Loucy (cell line): ENCODE measurements at regions not wholly inside any gene's neighbourhood (a gene's known extent, or its start where the extent isn't known, plus 50 kb on each side); places are given as distances from the start of the nearest gene placed in this dataset.

Experiments
- H2AFZ ChIP-seq: fragments of 200-600 bp; sonication (generic); 2 replicates; pipeline ENCODE4 v1.6.0; 2016; ENCODE audit warnings: antibody characterized with exemption, mild to moderate bottlenecking, low read length, moderate library complexity
- H3F3A ChIP-seq: fragments of 200-600 bp; 2 replicates; pipeline ENCODE4 v1.6.0; 2016; ENCODE audit warnings: antibody characterized with exemption, low read depth, mild to moderate bottlenecking
- H3K27me3 ChIP-seq: fragments of 200-600 bp; sonication (generic); 2 replicates; pipeline ENCODE4 v1.6.1; 2014; ENCODE audit warnings: low read length, mild to moderate bottlenecking; ENCODE audit not compliant: insufficient read depth, poor library complexity, severe bottlenecking
- H3K36me3 ChIP-seq: fragments of 200-600 bp; sonication (generic); 2 replicates; pipeline ENCODE4 v1.6.1; 2016; ENCODE audit warnings: low read length; ENCODE audit not compliant: insufficient read depth
- H3K4me1 ChIP-seq: fragments of 200-600 bp; sonication (generic); 2 replicates; pipeline ENCODE4 v1.5.1; 2014; ENCODE audit warnings: low read length, mild to moderate bottlenecking; ENCODE audit not compliant: insufficient read depth, poor library complexity, severe bottlenecking
- H3K4me2 ChIP-seq: fragments of 200-600 bp; sonication (generic); 2 replicates; pipeline ENCODE4 v1.6.0; 2014; ENCODE audit warnings: antibody characterized with exemption, low read length, low read depth, mild to moderate bottlenecking; ENCODE audit not compliant: poor library complexity, severe bottlenecking
- H3K4me3 ChIP-seq: fragments of 200-600 bp; sonication (generic); 2 replicates; pipeline ENCODE4 v1.5.1; 2014; ENCODE audit warnings: low read length, mild to moderate bottlenecking, mixed read lengths; ENCODE audit not compliant: poor library complexity, severe bottlenecking
- H3K79me2 ChIP-seq: fragments of 200-600 bp; sonication (generic); 2 replicates; pipeline ENCODE4 v1.6.1; 2014; ENCODE audit warnings: low read length; ENCODE audit not compliant: insufficient read depth
- H3K9ac ChIP-seq: fragments of 200-600 bp; sonication (generic); 2 replicates; pipeline ENCODE4 v1.6.0; 2014; ENCODE audit warnings: mild to moderate bottlenecking, low read depth, low read length, moderate library complexity; ENCODE audit not compliant: poor library complexity, severe bottlenecking
- H3K9me2 ChIP-seq: fragments of 200-600 bp; sonication (generic); replicated peaks from 2 replicates; pipeline ENCODE4 v1.6.1; 2016; ENCODE audit warnings: low read depth, low read length, mixed read lengths
- H3K9me3 ChIP-seq: fragments of 200-600 bp; sonication (generic); 2 replicates; pipeline ENCODE4 v1.6.1; 2014; ENCODE audit warnings: mild to moderate bottlenecking, antibody characterized with exemption, low read length, low read depth; ENCODE audit not compliant: insufficient read depth
- H4K20me1 ChIP-seq: fragments of 200-600 bp; sonication (generic); 2 replicates; pipeline ENCODE4 v1.6.0; 2014; ENCODE audit warnings: antibody characterized with exemption, low read length, mild to moderate bottlenecking; ENCODE audit not compliant: insufficient read depth, poor library complexity, severe bottlenecking
- CTCF ChIP-seq: fragments of 200-600 bp; sonication (generic); conservative IDR thresholded peaks from 2 replicates; pipeline ENCODE4 v1.5.1; 2014; ENCODE audit warnings: mild to moderate bottlenecking, antibody characterized with exemption, low read length
- EZH2phosphoT487 ChIP-seq: fragments of 200-600 bp; IDR thresholded peaks from 2 replicates; pipeline ENCODE4 v1.6.1; 2018; ENCODE audit warnings: antibody characterized with exemption, mild to moderate bottlenecking, moderate library complexity, borderline replicate concordance

- H2AFZ ChIP-seq = no peak overlapping the region
- H3K4me1 ChIP-seq = no peaks in the 10 kb centered on the region
- TF ChIP-seq CTCF = no peak
- no peak for TF ChIP-seq EZH2phosphoT487
- no peaks in the 10 kb centered on the region for H3K36me3 ChIP-seq
- H3K27me3 ChIP-seq = no peaks in the 10 kb centered on the region
- no peaks in the 10 kb centered on the region for H3F3A ChIP-seq
- no peaks in the 10 kb centered on the region for H3K9me3 ChIP-seq
- no peaks in the 10 kb centered on the region for H4K20me1 ChIP-seq
- no peaks in the 10 kb centered on the region for H3K79me2 ChIP-seq
- no peak overlapping the region for H3K4me3 ChIP-seq
- no peak overlapping the region for H3K9ac ChIP-seq
- no peaks in the 10 kb centered on the region for H3K9me2 ChIP-seq
- H3K4me2 ChIP-seq = no peak overlapping the region
Measured at GRCh38 chr10:128587689-128588088, 461.5 kb upstream of the MKI67 start.

GRCh38 chr10:128588402-128588801 is 462.2 kb upstream of the MKI67 start:
- Histone ChIP-seq H4K20me1 (no peaks in the 10 kb centered on the region), H3K4me2 (no peak overlapping the region), H3K79me2 (no peaks in the 10 kb centered on the region), H3K4me3 (no peak overlapping the region), H3K27me3 (no peaks in the 10 kb centered on the region), H3K9me2 (no peaks in the 10 kb centered on the region), H3K36me3 (no peaks in the 10 kb centered on the region), H3K9me3 (no peaks in the 10 kb centered on the region), H3K4me1 (no peaks in the 10 kb centered on the region), H2AFZ (no peak overlapping the region), H3F3A (no peaks in the 10 kb centered on the region), H3K9ac (no peak overlapping the region)
- TF ChIP-seq CTCF (no peak), EZH2phosphoT487 (no peak)

- H3K9ac ChIP-seq = no peak overlapping the region
- no peaks in the 10 kb centered on the region for H3K4me1 ChIP-seq
- no peaks in the 10 kb centered on the region for H3K79me2 ChIP-seq
- no peak overlapping the region for H3K4me3 ChIP-seq
- H3F3A ChIP-seq = no peaks in the 10 kb centered on the region
- H2AFZ ChIP-seq = no peak overlapping the region
- H4K20me1 ChIP-seq = no peaks in the 10 kb centered on the region
- H3K9me2 ChIP-seq = no peaks in the 10 kb centered on the region
- TF ChIP-seq CTCF (no peak), EZH2phosphoT487 (no peak)
- H3K4me2 ChIP-seq = no peak overlapping the region
- H3K36me3 ChIP-seq = no peaks in the 10 kb centered on the region
- H3K9me3 ChIP-seq = no peaks in the 10 kb centered on the region
- no peaks in the 10 kb centered on the region for H3K27me3 ChIP-seq
Measured at GRCh38 chr10:128594688-128595087, 468.5 kb upstream of the MKI67 start.
